Thyroid gland (tissue), 4 donors: ENCODE measurements at regions not wholly inside any gene's neighbourhood (a gene's known extent, or its start where the extent isn't known, plus 50 kb on each side); places are given as distances from the start of the nearest gene placed in this dataset.

ENCODE experiments used
- CTCF ChIP-seq, 6 experiments: fragments of 200-600 bp in 3 of 6; fragments of 450-650 bp in 3 of 6; sonication (generic) in 3 of 6; IDR thresholded peaks; one replicate each; pipeline ENCODE4 v1.5.1; 2016 to 2019; ENCODE audit warnings: antibody characterized with exemption in 6 of 6, mild to moderate bottlenecking in 2 of 6, inconsistent platforms in 1 of 6, moderate library complexity in 1 of 6
- POLR2A ChIP-seq, 2 donors: fragments of 450-650 bp; IDR thresholded peaks; one replicate each; pipeline ENCODE4 v1.6.1; 2017; ENCODE audit warnings: antibody characterized with exemption in 2 of 2, mild to moderate bottlenecking in 2 of 2, moderate library complexity in 1 of 2

GRCh38 chr6:141349710-141350109 lies 783.0 kb upstream of the GJE1 start:
- TF ChIP-seq CTCF (IDR thresholded peaks at IDR 0.05) (no peak), POLR2A (IDR thresholded peaks at IDR 0.05) (no peak)
